GM18867 (cell line): ENCODE measurements at regions not wholly inside any gene's neighbourhood (a gene's known extent, or its start where the extent isn't known, plus 50 kb on each side); places are given as distances from the start of the nearest gene placed in this dataset.

Experiments used
- ATAC-seq: cut with Tn5 transposase; IDR thresholded peaks from one replicate; pipeline ENCODE4 v1.9.1; 2021; ENCODE audit warnings: mild to moderate bottlenecking, moderate library complexity; ENCODE audit not compliant: unreplicated experiment

- ATAC-seq, result no peak
These were observed 57.4 kb downstream of the PRR20E start for GRCh38 chr13:57224414-57224813.

- no peak for ATAC-seq
These were observed 83.5 kb downstream of the PRR20E start for GRCh38 chr13:57250472-57250871.

- no peak for ATAC-seq
These were observed 86.6 kb downstream of the PRR20E start for GRCh38 chr13:57253551-57253950.

GRCh38 chr13:57264965-57265364 is 98.0 kb downstream of the PRR20E start:
- no peak for ATAC-seq

- ATAC-seq, result no peak
These were observed 103.5 kb downstream of the PRR20E start for GRCh38 chr13:57270493-57270892.

- no peak for ATAC-seq
These were observed 119.6 kb downstream of the PRR20E start for GRCh38 chr13:57286511-57287098.

- ATAC-seq, result no peak
These were observed 135.6 kb downstream of the PRR20E start for GRCh38 chr13:57302604-57303003.

- ATAC-seq, result no peak
These were observed 144.1 kb downstream of the PRR20E start for GRCh38 chr13:57311009-57311586.

- ATAC-seq, result no peak
These were observed 148.0 kb downstream of the PRR20E start for GRCh38 chr13:57314897-57315520.

- no peak for ATAC-seq
These were observed 159.5 kb downstream of the PRR20E start for GRCh38 chr13:57326532-57326931.

- ATAC-seq, result no peak
These were observed 173.9 kb downstream of the PRR20E start for GRCh38 chr13:57340878-57341277.

GRCh38 chr13:57345526-57345925 is 178.5 kb downstream of the PRR20E start:
- no peak for ATAC-seq

GRCh38 chr13:57346786-57347185 is 179.8 kb downstream of the PRR20E start:
- no peak for ATAC-seq

GRCh38 chr13:57352114-57352513 is 185.1 kb downstream of the PRR20E start:
- ATAC-seq, result no peak

GRCh38 chr13:57353831-57354230 is 186.8 kb downstream of the PRR20E start:
- no peak for ATAC-seq

GRCh38 chr13:57375876-57376275 is 208.9 kb downstream of the PRR20E start:
- no peak for ATAC-seq

- no peak for ATAC-seq
These were observed 223.2 kb upstream of the PCDH17 start for GRCh38 chr13:57408312-57408711.

- no peak for ATAC-seq
These were observed 222.4 kb upstream of the PCDH17 start for GRCh38 chr13:57409121-57409520.

- ATAC-seq, result no peak
These were observed 221.9 kb upstream of the PCDH17 start for GRCh38 chr13:57409656-57410055.

- ATAC-seq, result peak; percentile 82
These were observed 213.4 kb upstream of the PCDH17 start for GRCh38 chr13:57418067-57418677.

GRCh38 chr13:57424379-57424778 is 207.2 kb upstream of the PCDH17 start:
- no peak for ATAC-seq

GRCh38 chr13:57425531-57425930 is 206.0 kb upstream of the PCDH17 start:
- ATAC-seq, result no peak
